ENCODE measurements at regions not wholly inside any gene's neighbourhood (a gene's known extent, or its start where the extent isn't known, plus 50 kb on each side); places are given as distances from the start of the nearest gene placed in this dataset.

GRCh38 chr10:36033808-36034207 lies 391.7 kb upstream of the FZD8 start:
- no peaks in the 10 kb centered on the region for H3K36me3 Mint-ChIP-seq
- Histone ChIP-seq H3K4me3 (ENCODE audit: low read length) (no peak overlapping the region), H3K36me3 (ENCODE audit: control insufficient read depth, insufficient read depth, low read length) (no peaks in the 10 kb centered on the region), H3K27me3 (ENCODE audit: control insufficient read depth, insufficient read depth, low read length) (no peaks in the 10 kb centered on the region), H3K4me1 (ENCODE audit: control insufficient read depth, insufficient read depth, low read length) (no peaks in the 10 kb centered on the region), H3K9me3 (ENCODE audit: control insufficient read depth, insufficient read depth, low read length) (no peaks in the 10 kb centered on the region), H3K27ac (ENCODE audit: low read length) (no peak overlapping the region)
- no peak overlapping the region for H3K27ac Mint-ChIP-seq
- no peak for DNase-seq
- TF ChIP-seq, protein P1, sequence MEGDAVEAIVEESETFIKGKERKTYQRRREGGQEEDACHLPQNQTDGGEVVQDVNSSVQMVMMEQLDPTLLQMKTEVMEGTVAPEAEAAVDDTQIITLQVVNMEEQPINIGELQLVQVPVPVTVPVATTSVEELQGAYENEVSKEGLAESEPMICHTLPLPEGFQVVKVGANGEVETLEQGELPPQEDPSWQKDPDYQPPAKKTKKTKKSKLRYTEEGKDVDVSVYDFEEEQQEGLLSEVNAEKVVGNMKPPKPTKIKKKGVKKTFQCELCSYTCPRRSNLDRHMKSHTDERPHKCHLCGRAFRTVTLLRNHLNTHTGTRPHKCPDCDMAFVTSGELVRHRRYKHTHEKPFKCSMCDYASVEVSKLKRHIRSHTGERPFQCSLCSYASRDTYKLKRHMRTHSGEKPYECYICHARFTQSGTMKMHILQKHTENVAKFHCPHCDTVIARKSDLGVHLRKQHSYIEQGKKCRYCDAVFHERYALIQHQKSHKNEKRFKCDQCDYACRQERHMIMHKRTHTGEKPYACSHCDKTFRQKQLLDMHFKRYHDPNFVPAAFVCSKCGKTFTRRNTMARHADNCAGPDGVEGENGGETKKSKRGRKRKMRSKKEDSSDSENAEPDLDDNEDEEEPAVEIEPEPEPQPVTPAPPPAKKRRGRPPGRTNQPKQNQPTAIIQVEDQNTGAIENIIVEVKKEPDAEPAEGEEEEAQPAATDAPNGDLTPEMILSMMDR (IDR thresholded peaks at IDR 0.05), result no peak
- H3K27me3 Mint-ChIP-seq (ENCODE audit: low read depth in 2 of 2), result no peaks in the 10 kb centered on the region
- peaks cover 4 to 5% of the 10 kb centered on the region in 2 donors for H3K9me3 Mint-ChIP-seq
- no peak overlapping the region for H3K4me3 Mint-ChIP-seq
- no peaks in the 10 kb centered on the region for H3K4me1 Mint-ChIP-seq
- no peak for ATAC-seq
- intact Hi-C loops (cut with micrococcal nuclease), result no loop called here

GRCh38 chr10:36030516-36030915 lies 388.4 kb upstream of the FZD8 start:
- Mint-ChIP-seq H3K9me3 (peaks cover 5 to 14% of the 10 kb centered on the region in 2 donors), H3K27ac (no peak overlapping the region), H3K27me3 (ENCODE audit: low read depth in 2 of 2) (no peaks in the 10 kb centered on the region), H3K4me1 (no peaks in the 10 kb centered on the region), H3K4me3 (no peak overlapping the region), H3K36me3 (no peaks in the 10 kb centered on the region)
- TF ChIP-seq, protein P1 (IDR thresholded peaks at IDR 0.05), result no peak
- ATAC-seq (no peak), DNase-seq (no peak)
- H3K27ac ChIP-seq (ENCODE audit: low read length), result no peak overlapping the region
- no peak overlapping the region for H3K4me3 ChIP-seq (ENCODE audit: low read length)
- H3K9me3 ChIP-seq (ENCODE audit: control insufficient read depth, insufficient read depth, low read length), result peaks cover 6% of the 10 kb centered on the region
- no peaks in the 10 kb centered on the region for H3K36me3 ChIP-seq (ENCODE audit: control insufficient read depth, insufficient read depth, low read length)
- 80% methylated on average over 3 of the region's 3 CpGs for WGBS (ENCODE audit: insufficient coverage)
- no peaks in the 10 kb centered on the region for H3K4me1 ChIP-seq (ENCODE audit: control insufficient read depth, insufficient read depth, low read length)
- intact Hi-C loops (cut with micrococcal nuclease), result no loop called here
- no peaks in the 10 kb centered on the region for H3K27me3 ChIP-seq (ENCODE audit: control insufficient read depth, insufficient read depth, low read length)

GRCh38 chr10:36026656-36027390 lies 384.7 kb upstream of the FZD8 start:
- ATAC-seq, result no peak
- intact Hi-C loops (cut with micrococcal nuclease), result no loop called here

More at GRCh38 chr10:36026656-36027390, 384.7 kb upstream of the FZD8 start:
- Mint-ChIP-seq H3K4me1 (no peaks in the 10 kb centered on the region), H3K36me3 (no peaks in the 10 kb centered on the region), H3K27ac (no peak overlapping the region), H3K27me3 (ENCODE audit: low read depth in 2 of 2) (no peaks in the 10 kb centered on the region), H3K9me3 (peaks cover 9 to 17% of the 10 kb centered on the region in 2 donors), H3K4me3 (no peak overlapping the region)
- DNase-seq, result no peak
- 94% methylated on average over 6 of the region's 6 CpGs for WGBS (ENCODE audit: insufficient coverage)
- Histone ChIP-seq H3K4me3 (ENCODE audit: low read length) (no peak overlapping the region), H3K27ac (ENCODE audit: low read length) (no peak overlapping the region), H3K27me3 (ENCODE audit: control insufficient read depth, insufficient read depth, low read length) (no peaks in the 10 kb centered on the region), H3K36me3 (ENCODE audit: control insufficient read depth, insufficient read depth, low read length) (no peaks in the 10 kb centered on the region), H3K4me1 (ENCODE audit: control insufficient read depth, insufficient read depth, low read length) (no peaks in the 10 kb centered on the region), H3K9me3 (ENCODE audit: control insufficient read depth, insufficient read depth, low read length) (peaks cover 6% of the 10 kb centered on the region)
- TF ChIP-seq, protein P1 (IDR thresholded peaks at IDR 0.05), result no peak

Data from natural killer cell (primary cell).